RWPE2 (cell line): ENCODE measurements at regions not wholly inside any gene's neighbourhood (a gene's known extent, or its start where the extent isn't known, plus 50 kb on each side); places are given as distances from the start of the nearest gene placed in this dataset.
"Not testable (repeated sequence)": the region's sequence is repeated elsewhere in the genome, so short reads cannot be mapped to it uniquely, and the experiment has no call there.

ENCODE experiments used
- ATAC-seq: fragments of 200-7000 bp; cut with Tn5 transposase; 3 replicates; pipeline ENCODE4 v1.9.1; 2021; ENCODE audit warnings: low read depth
- DNase-seq: peaks from one replicate; pipeline ENCODE4 v3.0.0-alpha.2; 2020; ENCODE audit warnings: low spot score
- H3K27ac ChIP-seq: fragments of 450-650 bp; 2 replicates; pipeline ENCODE4 v1.5.1; 2017; ENCODE audit warnings: mild to moderate bottlenecking; ENCODE audit not compliant: poor library complexity, severe bottlenecking
- H3K27me3 ChIP-seq: fragments of 250-450 bp; sonication (Bioruptor Pico); 2 replicates; pipeline ENCODE4 v1.5.1; 2021; ENCODE audit warnings: mild to moderate bottlenecking, moderate library complexity; ENCODE audit not compliant: insufficient read depth, poor library complexity, severe bottlenecking
- H3K36me3 ChIP-seq: fragments of 250-450 bp; sonication (Bioruptor Pico); 2 replicates; pipeline ENCODE4 v1.5.1; 2020; ENCODE audit warnings: low read depth, mild to moderate bottlenecking, moderate library complexity
- H3K4me1 ChIP-seq: fragments of 250-450 bp; sonication (Bioruptor Pico); 2 replicates; pipeline ENCODE4 v1.5.1; 2021; ENCODE audit warnings: mild to moderate bottlenecking, moderate library complexity; ENCODE audit not compliant: insufficient read depth, poor library complexity, severe bottlenecking
- H3K4me3 ChIP-seq: fragments of 250-450 bp; sonication (Bioruptor Pico); 2 replicates; pipeline ENCODE4 v1.5.1; 2021; ENCODE audit warnings: mild to moderate bottlenecking, moderate library complexity; ENCODE audit not compliant: severe bottlenecking
- H3K9me3 ChIP-seq: fragments of 250-450 bp; sonication (Bioruptor Pico); 2 replicates; pipeline ENCODE4 v1.5.1; 2021; ENCODE audit warnings: mild to moderate bottlenecking, moderate library complexity; ENCODE audit not compliant: severe bottlenecking
- CTCF ChIP-seq: fragments of 450-650 bp; IDR thresholded peaks from one replicate; pipeline ENCODE4 v1.5.1; 2017; ENCODE audit warnings: mild to moderate bottlenecking, moderate library complexity; ENCODE audit not compliant: poor library complexity, severe bottlenecking

- H3K4me1 ChIP-seq: no peaks in the 10 kb centered on the region
- H3K9me3 ChIP-seq: no peaks in the 10 kb centered on the region
- H3K36me3 ChIP-seq: no peaks in the 10 kb centered on the region
- no peak for TF ChIP-seq CTCF
- H3K4me3 ChIP-seq: no peak overlapping the region
- no peak overlapping the region for H3K27ac ChIP-seq
- ATAC-seq (no peak), DNase-seq (no peak)
- no peaks in the 10 kb centered on the region for H3K27me3 ChIP-seq
Measured at GRCh38 chr6:75020971-75021370, 184.9 kb downstream of the COL12A1 start.

- no peak overlapping the region for H3K4me3 ChIP-seq
- ATAC-seq: no peak
- no peak for TF ChIP-seq CTCF
- H3K27me3 ChIP-seq: no peaks in the 10 kb centered on the region
- no peaks in the 10 kb centered on the region for H3K4me1 ChIP-seq
- H3K36me3 ChIP-seq: no peaks in the 10 kb centered on the region
- no peak overlapping the region for H3K27ac ChIP-seq
- no peak for DNase-seq
- no peaks in the 10 kb centered on the region for H3K9me3 ChIP-seq
Measured at GRCh38 chr6:75020376-75020775, 185.5 kb downstream of the COL12A1 start.

- no peaks in the 10 kb centered on the region for H3K9me3 ChIP-seq
- TF ChIP-seq CTCF: no peak
- H3K36me3 ChIP-seq: no peaks in the 10 kb centered on the region
- no peak overlapping the region for H3K27ac ChIP-seq
- DNase-seq (no peak), ATAC-seq (no peak)
- H3K4me1 ChIP-seq: no peaks in the 10 kb centered on the region
- H3K4me3 ChIP-seq: no peak overlapping the region
- no peaks in the 10 kb centered on the region for H3K27me3 ChIP-seq
Measured at GRCh38 chr6:75012018-75012417, 193.8 kb downstream of the COL12A1 start.

GRCh38 chr6:75003984-75004383 is 201.9 kb downstream of the COL12A1 start:
- DNase-seq, H3K27me3 ChIP-seq, H3K36me3 ChIP-seq, H3K9me3 ChIP-seq, H3K4me3 ChIP-seq, ATAC-seq, H3K27ac ChIP-seq, H3K4me1 ChIP-seq: not testable (repeated sequence)

- Histone ChIP-seq H3K4me3 (no peak overlapping the region), H3K9me3 (no peaks in the 10 kb centered on the region), H3K27me3 (no peaks in the 10 kb centered on the region), H3K36me3 (no peaks in the 10 kb centered on the region), H3K4me1 (peaks cover 5% of the 10 kb centered on the region), H3K27ac (no peak overlapping the region)
- DNase-seq (no peak), ATAC-seq (no peak)
- no peak for TF ChIP-seq CTCF
Measured at GRCh38 chr6:74997646-74998045, 208.2 kb downstream of the COL12A1 start.
